ENCODE measurements at regions not wholly inside any gene's neighbourhood (a gene's known extent, or its start where the extent isn't known, plus 50 kb on each side); places are given as distances from the start of the nearest gene placed in this dataset.

DNA sequence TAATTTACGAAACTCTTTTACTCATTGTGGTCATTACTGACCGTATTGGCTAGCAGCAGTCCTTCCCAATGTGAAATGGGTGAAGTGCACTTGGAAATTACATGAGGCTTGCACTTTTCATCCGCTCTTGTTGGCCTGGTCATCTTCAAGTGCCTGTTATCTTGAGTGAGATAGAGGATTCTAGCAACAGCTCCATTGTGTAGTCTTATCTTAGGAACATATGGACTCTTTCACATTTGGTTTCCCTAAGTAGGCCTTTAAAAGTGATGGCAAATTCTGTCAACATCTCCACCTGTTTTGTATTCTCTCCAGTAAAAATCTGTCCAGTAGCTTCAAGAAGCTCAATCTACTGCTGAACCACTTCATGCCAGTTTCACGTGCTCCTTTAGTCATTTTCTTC is 114.8 kb upstream of the MARCKS start:
- DNase-seq (ENCODE audit: low read depth, low spot score) = no peak
- TF ChIP-seq, protein P1, sequence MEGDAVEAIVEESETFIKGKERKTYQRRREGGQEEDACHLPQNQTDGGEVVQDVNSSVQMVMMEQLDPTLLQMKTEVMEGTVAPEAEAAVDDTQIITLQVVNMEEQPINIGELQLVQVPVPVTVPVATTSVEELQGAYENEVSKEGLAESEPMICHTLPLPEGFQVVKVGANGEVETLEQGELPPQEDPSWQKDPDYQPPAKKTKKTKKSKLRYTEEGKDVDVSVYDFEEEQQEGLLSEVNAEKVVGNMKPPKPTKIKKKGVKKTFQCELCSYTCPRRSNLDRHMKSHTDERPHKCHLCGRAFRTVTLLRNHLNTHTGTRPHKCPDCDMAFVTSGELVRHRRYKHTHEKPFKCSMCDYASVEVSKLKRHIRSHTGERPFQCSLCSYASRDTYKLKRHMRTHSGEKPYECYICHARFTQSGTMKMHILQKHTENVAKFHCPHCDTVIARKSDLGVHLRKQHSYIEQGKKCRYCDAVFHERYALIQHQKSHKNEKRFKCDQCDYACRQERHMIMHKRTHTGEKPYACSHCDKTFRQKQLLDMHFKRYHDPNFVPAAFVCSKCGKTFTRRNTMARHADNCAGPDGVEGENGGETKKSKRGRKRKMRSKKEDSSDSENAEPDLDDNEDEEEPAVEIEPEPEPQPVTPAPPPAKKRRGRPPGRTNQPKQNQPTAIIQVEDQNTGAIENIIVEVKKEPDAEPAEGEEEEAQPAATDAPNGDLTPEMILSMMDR (IDR thresholded peaks at IDR 0.05; ENCODE audit: low read depth, low read length) = no peak
- H3K4me3 ChIP-seq (ENCODE audit: low read depth, low read length) = no peak overlapping the region
- in situ Hi-C loops (cut with HindIII; ENCODE audit: low sequenced_read_pairs) = no loop called here

DNA sequence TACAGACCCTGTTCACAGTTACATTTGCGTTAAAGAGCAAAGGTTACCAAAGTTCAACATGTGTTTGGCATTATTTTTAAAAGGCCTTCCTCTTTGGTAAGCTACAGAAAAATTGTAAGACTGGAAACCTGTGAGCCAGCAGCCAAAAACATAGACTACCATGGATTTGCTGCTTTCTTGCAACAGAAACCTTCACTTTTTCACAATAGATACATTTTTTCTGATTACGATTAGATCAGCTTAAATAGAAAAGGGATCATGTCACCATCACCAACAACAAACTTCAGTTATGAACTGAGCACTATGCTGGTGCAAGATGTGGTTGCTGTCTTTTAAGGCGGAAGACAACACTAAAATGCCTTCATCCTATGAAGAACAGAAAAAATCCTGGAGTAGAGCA is 112.3 kb upstream of the MARCKS start:
- TF ChIP-seq, protein P1 (IDR thresholded peaks at IDR 0.05; ENCODE audit: low read depth, low read length) = no peak
- DNase-seq (ENCODE audit: low read depth, low spot score) = no peak
- in situ Hi-C loops (cut with HindIII; ENCODE audit: low sequenced_read_pairs) = no loop called here
- H3K4me3 ChIP-seq (ENCODE audit: low read depth, low read length) = no peak overlapping the region

DNA sequence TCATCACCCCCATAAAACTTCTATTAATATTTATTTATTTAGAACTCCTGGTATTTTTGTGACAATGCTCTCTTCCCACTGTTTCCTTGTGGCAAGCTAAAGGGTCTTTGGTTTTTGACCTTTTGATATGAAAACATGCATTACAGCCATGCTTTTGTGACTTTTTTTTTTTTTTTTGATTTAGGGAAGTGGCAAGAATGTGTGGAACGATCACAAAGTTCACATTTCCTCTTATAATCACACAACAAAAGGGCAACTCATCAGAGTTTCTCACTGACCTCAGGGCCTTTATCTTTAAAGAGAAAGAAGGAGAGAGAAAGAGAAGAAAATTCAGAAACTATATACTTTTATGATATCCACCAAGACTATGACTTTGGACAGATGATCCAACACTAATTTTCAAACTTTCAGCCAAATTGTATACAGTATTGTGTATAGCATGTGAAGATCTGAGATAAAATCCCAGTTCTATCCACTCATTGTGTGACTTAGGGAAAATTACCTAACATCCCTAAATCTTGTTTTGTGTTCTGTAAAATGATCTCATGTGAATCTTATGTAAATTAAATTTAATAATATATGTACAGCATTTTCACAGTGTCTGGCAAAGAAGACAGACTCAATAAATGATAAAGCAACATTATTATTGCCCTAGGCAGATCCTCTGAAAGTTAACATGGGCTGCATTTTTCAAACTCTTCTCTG is 106.8 kb upstream of the MARCKS start:
- in situ Hi-C loops (cut with HindIII; ENCODE audit: low sequenced_read_pairs) = no loop called here
- no peak overlapping the region for H3K4me3 ChIP-seq (ENCODE audit: low read depth, low read length)
- no peak for DNase-seq (ENCODE audit: low read depth, low spot score)
- TF ChIP-seq, protein P1 (IDR thresholded peaks at IDR 0.05; ENCODE audit: low read depth, low read length) = no peak

DNA sequence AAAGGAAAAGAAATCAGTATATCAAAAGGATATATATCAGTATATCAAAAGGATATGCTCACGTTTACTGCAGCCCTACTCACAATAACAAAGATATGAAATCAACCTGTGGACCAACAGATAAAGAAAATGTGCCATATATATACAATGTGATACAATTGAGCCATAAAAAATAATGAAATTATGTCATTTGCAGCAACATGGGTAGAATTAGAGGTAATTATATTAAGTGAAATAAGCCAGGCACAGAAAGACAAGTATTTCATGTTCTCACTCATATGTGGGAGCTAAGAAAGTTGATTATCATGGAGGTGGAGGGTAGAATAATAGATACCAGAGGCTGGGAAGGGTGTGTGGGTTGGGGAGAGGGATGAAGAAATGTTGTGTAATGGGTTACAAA is 102.9 kb upstream of the MARCKS start:
- in situ Hi-C loops (cut with HindIII; ENCODE audit: low sequenced_read_pairs) = no loop called here
- H3K4me3 ChIP-seq (ENCODE audit: low read depth, low read length) = no peak overlapping the region
- TF ChIP-seq, protein P1 (IDR thresholded peaks at IDR 0.05; ENCODE audit: low read depth, low read length) = no peak
- no peak for DNase-seq (ENCODE audit: low read depth, low spot score)

DNA sequence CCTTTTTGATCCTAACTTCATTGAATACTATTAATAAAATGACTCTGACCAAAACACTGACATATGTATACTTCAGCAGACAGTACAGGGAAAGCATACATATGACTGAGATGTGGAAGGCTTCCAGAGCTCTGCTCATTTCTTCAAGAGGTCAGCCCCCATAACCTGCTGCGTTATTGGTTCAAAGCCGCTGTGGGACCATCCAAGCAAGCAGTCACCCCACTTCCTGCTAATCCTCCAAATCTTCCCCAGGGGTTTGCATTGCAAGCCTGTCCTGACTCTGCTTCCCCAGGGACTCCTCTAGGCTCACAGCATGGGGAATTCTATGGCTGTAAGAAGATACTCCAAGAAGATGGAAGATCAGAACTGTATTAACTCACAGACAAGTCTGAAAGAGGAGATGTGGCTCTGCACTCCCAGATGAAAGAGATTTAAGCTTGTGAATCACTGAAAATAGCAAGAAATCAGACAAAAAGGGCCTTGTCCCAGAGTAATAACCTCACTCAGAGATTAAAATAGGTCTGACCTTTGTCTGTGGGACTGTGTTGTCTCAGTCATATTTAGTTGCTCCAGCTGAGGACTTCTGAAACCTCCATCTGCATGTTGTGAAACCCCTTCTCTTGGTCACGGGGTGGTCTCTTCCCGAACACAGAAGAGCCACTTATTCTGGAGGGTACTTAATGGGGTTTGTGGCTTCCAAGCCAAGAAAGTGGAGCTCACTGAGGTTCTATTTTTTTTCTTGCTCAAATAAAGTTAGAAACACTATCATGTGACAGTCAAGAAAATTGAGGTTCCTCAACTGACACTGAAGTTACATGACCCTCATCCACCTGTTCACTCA is 101.5 kb upstream of the MARCKS start:
- in situ Hi-C loops (cut with HindIII; ENCODE audit: low sequenced_read_pairs) = no loop called here
- no peak overlapping the region for H3K4me3 ChIP-seq (ENCODE audit: low read depth, low read length)
- TF ChIP-seq, protein P1 (IDR thresholded peaks at IDR 0.05; ENCODE audit: low read depth, low read length) = no peak
- DNase-seq (ENCODE audit: low read depth, low spot score) = no peak

DNA sequence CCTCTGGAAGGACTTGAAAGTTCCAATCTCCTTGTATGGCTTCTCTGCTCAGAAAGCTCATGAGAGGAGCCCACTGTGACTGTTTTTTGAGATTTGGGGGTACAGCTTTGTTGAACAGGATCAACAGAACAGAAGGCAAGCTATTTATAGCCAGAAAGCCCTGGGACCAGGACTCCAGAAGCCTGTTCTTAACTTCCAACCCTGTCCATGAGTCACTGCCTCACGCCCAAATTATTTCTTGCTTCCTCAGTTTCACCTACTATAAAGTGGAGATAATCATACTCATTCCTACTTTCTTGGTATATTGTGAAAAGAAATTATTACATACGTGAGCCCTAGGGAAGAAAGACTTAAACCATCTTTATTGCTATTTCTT is 100.9 kb upstream of the MARCKS start:
- in situ Hi-C loops (cut with HindIII; ENCODE audit: low sequenced_read_pairs) = no loop called here
- DNase-seq (ENCODE audit: low read depth, low spot score) = no peak
- TF ChIP-seq, protein P1 (IDR thresholded peaks at IDR 0.05; ENCODE audit: low read depth, low read length) = no peak
- H3K4me3 ChIP-seq (ENCODE audit: low read depth, low read length) = no peak overlapping the region

Data from astrocyte of the spinal cord (primary cell).